GM18858 (cell line): ENCODE measurements at regions not wholly inside any gene's neighbourhood (a gene's known extent, or its start where the extent isn't known, plus 50 kb on each side); places are given as distances from the start of the nearest gene placed in this dataset.

Experiments
- ATAC-seq: cut with Tn5 transposase; IDR thresholded peaks from one replicate; pipeline ENCODE4 v1.9.1; 2021; ENCODE audit not compliant: unreplicated experiment

GRCh38 chr5:158139161-158139560 is 280.2 kb upstream of the CLINT1 start:
- ATAC-seq, result no peak

GRCh38 chr5:158135682-158136179 is 276.8 kb upstream of the CLINT1 start:
- no peak for ATAC-seq

GRCh38 chr5:158133369-158133768 is 274.4 kb upstream of the CLINT1 start:
- ATAC-seq, result no peak

- no peak for ATAC-seq
Observed at GRCh38 chr5:158127536-158127935, 268.6 kb upstream of the CLINT1 start.

GRCh38 chr5:158126442-158127405 is 267.8 kb upstream of the CLINT1 start:
- no peak for ATAC-seq

GRCh38 chr5:158124606-158125316 is 265.8 kb upstream of the CLINT1 start:
- no peak for ATAC-seq

- no peak for ATAC-seq
Observed at GRCh38 chr5:158123595-158123994, 264.6 kb upstream of the CLINT1 start.

GRCh38 chr5:158121678-158122077 is 262.7 kb upstream of the CLINT1 start:
- no peak for ATAC-seq

- ATAC-seq, result no peak
Observed at GRCh38 chr5:158120760-158121159, 261.8 kb upstream of the CLINT1 start.

- no peak for ATAC-seq
Observed at GRCh38 chr5:158119961-158120723, 261.2 kb upstream of the CLINT1 start.

- no peak for ATAC-seq
Observed at GRCh38 chr5:158117467-158118160, 258.7 kb upstream of the CLINT1 start.

GRCh38 chr5:158116965-158117364 is 258.0 kb upstream of the CLINT1 start:
- no peak for ATAC-seq

- ATAC-seq, result no peak
Observed at GRCh38 chr5:158115468-158115867, 256.5 kb upstream of the CLINT1 start.

GRCh38 chr5:158108177-158108576 is 249.2 kb upstream of the CLINT1 start:
- ATAC-seq, result no peak

- ATAC-seq, result no peak
Observed at GRCh38 chr5:158100373-158100888, 241.5 kb upstream of the CLINT1 start.

GRCh38 chr5:158099571-158100105 is 240.7 kb upstream of the CLINT1 start:
- ATAC-seq, result no peak

- ATAC-seq, result no peak
Observed at GRCh38 chr5:158096835-158097234, 237.9 kb upstream of the CLINT1 start.

GRCh38 chr5:158086856-158087255 is 227.9 kb upstream of the CLINT1 start:
- no peak for ATAC-seq

- no peak for ATAC-seq
Observed at GRCh38 chr5:158084292-158084691, 225.3 kb upstream of the CLINT1 start.

GRCh38 chr5:158082696-158083287 is 223.8 kb upstream of the CLINT1 start:
- no peak for ATAC-seq
